ENCODE measurements at regions not wholly inside any gene's neighbourhood (a gene's known extent, or its start where the extent isn't known, plus 50 kb on each side); places are given as distances from the start of the nearest gene placed in this dataset.

DNA sequence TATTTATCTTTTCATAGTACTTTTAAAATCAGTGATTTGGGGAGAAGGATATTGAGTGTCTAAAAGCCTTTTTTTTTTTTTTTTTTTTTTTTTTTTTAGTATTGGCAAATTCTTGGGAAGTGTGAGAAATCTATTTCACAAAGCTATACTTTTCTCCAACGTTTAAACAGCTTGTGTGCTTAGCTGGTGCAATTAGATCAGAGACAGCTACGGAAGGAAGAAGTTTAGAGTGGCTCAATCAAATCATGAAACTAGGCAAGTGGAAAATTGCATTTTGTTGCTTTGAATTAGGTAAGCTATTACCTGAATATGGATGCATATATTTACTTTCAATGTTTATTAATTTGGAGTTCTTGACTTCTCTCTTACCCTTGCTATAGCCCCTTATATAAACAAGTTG is 1001.9 kb downstream of the PDHA2 start:
- TF ChIP-seq POLR2A (IDR thresholded peaks at IDR 0.05) (no peak), CTCF (IDR thresholded peaks at IDR 0.05) (no peak), POLR2AphosphoS5 (IDR thresholded peaks at IDR 0.05) (no peak)

All from suprapubic skin (tissue), 4 donors.